Colon (tissue), 2 donors: ENCODE measurements at regions not wholly inside any gene's neighbourhood (a gene's known extent, or its start where the extent isn't known, plus 50 kb on each side); places are given as distances from the start of the nearest gene placed in this dataset.
"Not testable (repeated sequence)": the region's sequence is repeated elsewhere in the genome, so short reads cannot be mapped to it uniquely, and the experiment has no call there.

Experiments
- FAIRE-seq: peaks from 2 replicates; lab custom pipeline; 2012; peaks lifted over from hg19 to GRCh38; lab: Jason Lieb, UNC
- donor health status: control.
- donor health status: control.

DNA sequence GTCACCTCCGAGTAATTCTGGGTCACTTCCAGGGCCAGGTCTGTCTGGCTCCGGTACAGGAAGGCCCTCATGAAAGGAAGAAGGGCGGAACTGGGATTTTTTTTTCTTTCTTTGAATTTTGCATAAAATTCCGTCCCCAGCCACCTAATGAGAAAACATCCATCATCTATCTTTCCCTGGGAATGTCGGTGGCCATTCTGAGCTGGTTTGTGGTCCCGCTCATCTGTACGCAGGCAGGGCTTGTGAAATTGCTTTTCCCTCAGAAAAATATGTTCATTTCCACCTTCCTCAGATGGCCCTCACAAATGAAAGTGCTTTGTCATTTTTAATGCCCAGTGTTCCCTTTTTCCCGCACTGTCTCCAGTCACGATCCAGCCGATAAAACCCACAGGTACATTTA is 353.0 kb upstream of the ZFHX3 start:
- no peak for FAIRE-seq

DNA sequence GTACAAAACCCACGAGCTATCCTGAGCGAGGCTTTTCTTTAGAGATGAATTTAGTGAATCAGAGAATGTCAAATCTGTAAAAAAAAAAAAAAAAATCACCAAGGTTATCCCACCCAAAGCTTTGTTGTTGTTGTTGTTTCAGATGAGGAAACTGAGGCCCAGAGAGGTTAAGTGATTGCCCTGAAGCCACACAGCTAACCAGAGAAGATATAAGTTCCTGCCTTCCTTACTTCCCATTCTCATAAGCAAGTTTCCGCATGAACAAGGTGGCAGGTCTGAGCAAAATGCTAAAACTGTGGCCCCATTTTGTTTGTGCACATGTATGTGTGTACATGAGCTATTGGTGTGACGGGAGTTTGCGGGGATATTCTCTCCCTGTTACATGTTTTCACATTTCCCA is 352.1 kb upstream of the ZFHX3 start:
- FAIRE-seq = no peak

- FAIRE-seq = no peak
Observed at GRCh38 chr16:73399486-73399885, 351.6 kb upstream of the ZFHX3 start.

- FAIRE-seq = not testable (repeated sequence)
Observed at GRCh38 chr16:73398604-73399003, 350.7 kb upstream of the ZFHX3 start.

DNA sequence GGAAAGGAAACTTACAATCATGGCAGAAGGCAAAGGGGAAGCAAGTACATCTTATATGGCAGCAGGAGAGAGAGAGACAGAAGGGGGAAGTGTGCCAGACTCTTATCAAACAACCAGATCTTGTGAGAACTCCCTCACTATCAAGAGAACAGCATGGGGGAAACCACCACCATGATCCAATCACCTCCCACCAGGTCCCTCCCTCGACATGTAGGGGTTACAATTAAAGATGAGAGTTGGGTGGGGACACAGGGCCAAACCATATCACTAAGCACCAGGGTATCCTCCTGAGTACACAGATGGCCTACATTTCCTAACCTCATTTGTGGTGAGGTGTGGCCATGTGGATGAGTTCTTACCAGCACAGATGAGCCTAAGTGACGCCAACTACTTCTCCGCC is 348.6 kb upstream of the ZFHX3 start:
- no peak for FAIRE-seq

DNA sequence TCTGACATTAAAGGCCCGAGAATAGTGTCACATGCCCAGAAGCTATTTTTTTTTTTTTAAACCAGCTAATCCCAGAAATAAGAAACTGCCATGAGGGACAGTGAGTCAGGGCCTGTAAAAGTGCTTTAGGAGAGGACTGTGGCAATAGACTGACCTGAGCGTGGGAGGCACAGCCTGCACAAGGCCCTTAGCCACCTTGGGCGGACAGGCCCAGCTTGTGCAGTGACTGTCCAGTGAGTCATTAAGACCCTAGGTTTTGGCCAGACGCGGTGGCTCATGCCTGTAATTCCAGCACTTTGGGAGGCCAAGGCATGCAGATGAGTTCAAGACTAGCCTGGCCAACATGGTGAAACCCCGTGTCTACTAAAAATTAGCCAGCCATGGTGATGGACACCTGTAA is 343.0 kb upstream of the ZFHX3 start:
- FAIRE-seq = no peak

DNA sequence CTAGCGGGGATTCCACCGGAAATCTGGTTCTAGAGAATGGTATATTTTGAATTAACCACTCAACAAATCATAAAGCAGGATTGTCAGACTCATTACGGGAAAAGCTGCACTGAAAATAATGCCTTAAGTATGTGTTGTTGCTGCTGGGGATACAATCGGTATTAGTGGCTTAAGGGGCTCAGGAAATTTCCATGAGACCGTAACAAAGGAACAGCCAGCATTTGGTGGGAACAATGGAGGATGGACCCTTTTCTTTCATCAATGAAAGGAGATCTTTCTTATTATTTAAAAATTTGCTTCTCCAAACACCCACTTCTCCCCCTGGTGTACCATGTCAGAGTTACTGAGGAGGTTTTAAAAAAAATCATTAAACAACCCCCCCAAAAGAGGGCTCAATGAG is 342.6 kb upstream of the ZFHX3 start:
- no peak for FAIRE-seq

- FAIRE-seq = no peak
Observed at GRCh38 chr16:73389085-73389484, 341.2 kb upstream of the ZFHX3 start.

DNA sequence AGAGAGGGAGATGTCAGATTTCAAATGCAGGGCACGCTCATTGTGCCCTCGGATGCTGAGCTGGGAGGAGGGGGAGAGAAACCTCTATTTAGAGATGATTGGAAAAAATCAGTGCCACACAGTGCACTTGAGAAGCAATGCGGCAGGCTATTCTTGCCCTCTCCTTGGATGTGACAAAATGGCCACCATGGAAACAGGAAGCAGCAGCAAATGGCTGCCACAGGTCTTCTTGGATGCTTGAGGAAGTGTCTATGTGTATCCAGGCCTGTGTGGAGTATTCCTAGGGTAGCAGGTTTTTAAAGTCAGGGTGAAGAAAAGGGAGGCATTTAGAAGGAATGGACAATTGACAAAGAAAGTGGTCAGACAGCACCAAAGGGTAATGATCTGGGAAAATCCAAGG is 340.1 kb upstream of the ZFHX3 start:
- FAIRE-seq = no peak

- no peak for FAIRE-seq
Observed at GRCh38 chr16:73385696-73386095, 337.8 kb upstream of the ZFHX3 start.

DNA sequence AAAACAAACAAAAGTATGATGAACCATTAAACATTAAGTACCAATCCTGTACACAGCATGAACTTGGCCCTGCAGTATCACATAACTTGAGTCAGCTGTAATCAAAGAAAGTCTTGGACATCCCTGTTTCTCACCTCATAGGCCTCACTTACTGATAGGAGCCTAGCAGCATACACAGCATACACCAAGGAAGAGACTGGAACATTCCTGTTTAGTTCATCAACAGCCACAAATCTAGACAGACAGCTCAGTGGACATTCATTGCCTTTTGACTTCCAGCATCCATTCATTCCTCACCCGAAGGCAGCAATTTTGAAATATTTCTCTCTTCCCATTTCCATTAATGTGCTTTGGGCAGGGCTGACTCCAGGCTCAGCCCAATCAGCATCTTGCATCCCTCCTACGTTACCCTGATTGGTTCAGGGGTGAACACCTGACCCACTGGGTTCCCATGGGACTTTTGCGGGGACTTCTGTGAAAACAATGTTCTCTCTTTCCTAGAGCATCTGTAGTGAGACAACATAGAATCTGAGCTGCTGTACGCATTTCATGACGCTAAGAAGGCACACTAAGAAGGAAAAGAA is 336.7 kb upstream of the ZFHX3 start:
- FAIRE-seq = no peak

DNA sequence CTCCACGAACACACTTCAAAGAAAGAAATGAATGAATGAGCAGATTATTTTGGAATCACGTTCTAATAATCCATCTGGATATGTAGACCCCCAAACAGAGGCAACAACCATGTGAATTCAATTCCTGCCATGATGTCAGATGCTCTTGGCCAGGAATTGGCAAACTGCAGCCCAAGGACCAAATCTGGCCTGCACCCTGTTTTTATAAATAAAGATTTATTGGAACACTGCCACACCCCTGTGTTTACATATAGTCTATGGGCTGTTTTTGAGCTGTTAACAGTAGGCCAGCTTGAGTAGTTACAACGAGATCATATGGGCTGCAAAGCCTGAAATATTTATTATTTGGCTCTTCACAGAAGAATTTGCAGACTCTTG is 336.0 kb upstream of the ZFHX3 start:
- FAIRE-seq = no peak

DNA sequence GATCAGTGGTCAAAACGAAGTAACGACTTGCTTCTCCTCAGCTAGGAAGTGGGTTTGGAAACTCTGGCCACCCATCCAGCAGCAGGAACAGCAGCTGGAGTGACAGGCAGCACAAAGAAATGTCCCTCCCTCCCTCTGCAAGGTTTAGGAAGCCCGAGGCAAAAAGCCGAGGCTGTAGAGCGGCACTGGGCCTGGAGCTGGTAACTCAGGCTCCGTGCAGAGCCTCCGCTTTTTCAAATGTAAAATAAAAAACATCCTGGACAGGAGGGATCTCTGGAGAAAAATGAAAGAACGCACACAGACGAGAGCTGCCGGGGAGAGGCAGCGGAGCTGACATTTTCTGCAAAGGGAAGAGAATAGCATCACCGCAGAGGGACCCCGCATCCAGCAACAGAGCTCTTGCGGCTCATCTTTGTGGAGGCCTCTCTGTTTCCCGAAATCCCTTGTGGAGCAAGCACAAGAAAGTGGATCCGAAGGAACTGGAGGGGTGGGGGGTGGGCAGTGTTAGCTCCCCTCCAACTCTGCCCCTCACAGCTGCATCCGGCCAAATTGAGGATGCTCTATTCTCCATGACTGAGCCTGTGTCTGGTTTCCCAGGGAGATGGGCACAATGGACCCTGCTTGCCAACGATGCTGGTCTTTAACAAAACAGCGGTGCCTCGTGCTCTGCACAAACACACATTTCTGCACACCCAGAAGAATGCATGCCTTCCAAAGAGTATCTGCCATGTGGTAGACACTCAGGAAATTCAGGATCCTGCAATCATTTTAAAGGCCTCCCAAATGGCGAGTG is 335.5 kb upstream of the ZFHX3 start:
- no peak for FAIRE-seq

DNA sequence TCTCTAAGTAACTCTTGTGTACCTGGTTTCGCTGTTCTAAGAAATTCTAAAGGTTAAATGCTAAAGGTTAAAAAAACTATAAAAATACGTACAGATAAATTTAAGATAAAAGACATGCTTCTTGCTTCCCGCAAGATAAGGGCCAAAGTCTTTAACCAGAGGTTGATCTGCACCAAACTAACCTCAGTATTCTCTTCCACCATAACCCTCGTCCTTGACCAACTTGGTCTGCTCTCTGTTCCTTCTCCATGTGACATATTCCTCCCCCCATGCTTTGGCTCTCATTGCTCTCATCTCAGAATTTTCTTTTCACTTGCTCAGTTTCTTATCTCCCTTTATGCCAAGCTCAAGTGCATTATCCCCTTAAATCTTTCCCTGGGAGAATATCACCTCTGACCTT is 330.5 kb upstream of the ZFHX3 start:
- FAIRE-seq = no peak

DNA sequence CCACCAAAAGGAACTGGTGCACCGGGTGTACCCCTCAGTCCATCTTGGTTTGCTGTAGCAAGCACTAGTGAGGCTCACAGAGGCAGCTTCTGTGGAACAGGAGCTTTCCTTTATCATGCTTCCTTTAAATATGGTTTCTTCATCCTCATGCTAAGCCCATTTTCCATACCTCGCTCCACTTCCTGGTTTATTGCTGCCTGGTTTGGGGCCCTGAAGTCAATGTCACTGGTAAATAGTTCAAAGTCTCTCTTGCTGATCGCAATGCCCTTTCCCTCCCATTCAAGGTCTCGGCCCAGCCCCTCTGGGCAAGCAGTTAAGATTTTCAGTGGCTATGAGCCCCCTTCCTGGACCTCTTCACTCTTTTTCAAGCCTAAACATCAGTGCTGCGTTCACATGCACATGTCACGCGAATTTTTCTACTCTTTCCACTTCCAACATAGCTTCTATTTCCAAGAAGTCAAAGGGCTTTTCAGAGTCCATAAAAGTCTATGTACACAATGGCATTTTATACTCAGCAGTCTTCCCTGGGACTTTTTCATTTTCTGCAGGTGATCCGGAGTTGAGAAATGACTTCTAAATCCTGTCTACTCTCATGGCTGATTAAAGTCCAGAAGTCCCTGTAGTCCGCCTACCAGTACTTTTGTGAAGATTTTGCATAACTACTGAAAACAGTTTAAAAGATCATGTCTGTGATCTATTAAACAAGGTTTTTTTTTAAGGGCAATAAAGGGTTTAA is 323.8 kb upstream of the ZFHX3 start:
- FAIRE-seq = no peak

DNA sequence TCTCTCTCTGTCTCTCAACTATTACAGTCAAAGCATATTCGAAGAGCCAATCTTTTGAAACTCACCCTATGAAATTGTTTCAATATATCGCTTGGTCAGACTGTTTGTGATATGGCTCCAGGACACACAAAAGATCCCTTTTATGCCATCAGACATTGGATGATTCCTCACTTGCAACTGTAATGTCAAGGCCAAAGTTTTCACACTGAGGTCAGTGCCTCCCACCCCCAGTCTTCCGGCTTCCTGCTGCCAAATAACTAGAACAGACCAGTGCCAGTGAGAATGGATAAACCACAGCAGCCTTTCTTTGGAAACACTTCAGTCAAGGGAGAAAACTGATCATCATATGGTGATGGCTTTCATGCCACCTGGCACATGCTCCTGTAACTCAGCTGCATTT is 321.9 kb upstream of the ZFHX3 start:
- FAIRE-seq = no peak

- no peak for FAIRE-seq
Observed at GRCh38 chr16:73368715-73369114, 320.8 kb upstream of the ZFHX3 start.

- no peak for FAIRE-seq
Observed at GRCh38 chr16:73365016-73365551, 317.2 kb upstream of the ZFHX3 start.

- FAIRE-seq = no peak
Observed at GRCh38 chr16:73364413-73364812, 316.5 kb upstream of the ZFHX3 start.

- FAIRE-seq = no peak
Observed at GRCh38 chr16:73361061-73361460, 313.1 kb upstream of the ZFHX3 start.

DNA sequence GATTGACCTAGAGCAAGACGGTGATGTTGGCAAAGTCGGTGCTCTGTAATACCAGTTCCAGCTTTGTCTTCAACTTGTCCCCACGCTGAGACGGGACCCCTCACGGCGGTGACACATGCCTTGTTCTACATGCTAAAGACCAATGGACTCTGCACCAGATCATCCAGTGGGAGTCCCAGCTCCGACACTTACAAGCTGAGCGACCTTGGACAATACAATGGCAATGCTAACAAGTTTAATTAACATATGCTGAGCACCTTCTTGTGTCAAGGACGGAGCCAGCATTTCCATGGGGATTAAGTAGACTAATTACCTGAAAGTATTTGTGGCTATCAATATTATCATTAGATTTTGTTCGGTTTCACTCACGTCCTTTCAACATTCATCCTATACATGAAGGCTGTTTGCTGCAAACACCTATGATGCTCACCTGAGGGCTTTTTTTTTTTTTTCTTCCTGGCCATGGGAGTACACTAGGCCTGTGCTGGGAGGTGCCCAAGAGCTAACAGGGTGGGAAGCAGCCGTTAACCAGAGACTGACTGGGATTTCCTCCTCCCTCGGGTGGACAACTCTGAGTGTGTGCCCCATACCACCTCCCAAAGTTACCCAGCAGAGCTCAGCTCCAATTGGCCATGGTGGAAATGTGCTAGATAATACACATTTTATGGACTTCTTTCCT is 308.6 kb upstream of the ZFHX3 start:
- FAIRE-seq = no peak

DNA sequence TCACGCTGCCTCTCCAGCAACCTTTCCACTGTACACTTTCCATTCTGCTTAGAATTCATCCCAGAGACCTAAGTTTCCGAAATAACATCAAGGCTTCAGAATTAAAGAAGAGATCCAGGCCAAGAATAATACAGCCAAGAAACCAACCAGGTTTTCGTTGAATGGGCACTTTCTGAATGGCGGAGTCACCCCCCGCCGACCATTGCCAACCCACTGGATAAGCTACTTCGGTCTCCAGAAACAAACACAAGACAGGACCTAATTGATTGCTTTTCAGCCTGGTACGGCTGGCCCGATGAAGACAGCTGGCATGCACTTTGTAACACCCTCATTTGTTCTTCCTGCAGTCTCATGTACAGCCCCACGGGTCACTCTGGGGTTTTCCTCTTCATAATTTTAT is 308.1 kb upstream of the ZFHX3 start:
- no peak for FAIRE-seq

GRCh38 chr16:73354434-73354833 is 306.5 kb upstream of the ZFHX3 start:
- no peak for FAIRE-seq
